Trophoblast cell (in vitro differentiated cells and primary cell): ENCODE measurements at regions not wholly inside any gene's neighbourhood (a gene's known extent, or its start where the extent isn't known, plus 50 kb on each side); places are given as distances from the start of the nearest gene placed in this dataset.

Experiments
- DNase-seq, 2 donors: peaks; one replicate each; pipeline ENCODE4 v3.0.0-alpha.2; 2016
- H2AFZ ChIP-seq: 2 replicates; pipeline ENCODE4 v1.6.1; 2013; ENCODE audit warnings: low read length, moderate library complexity, mild to moderate bottlenecking; ENCODE audit not compliant: insufficient read depth, poor library complexity
- H2AK5ac ChIP-seq: 2 replicates; pipeline ENCODE4 v1.6.1; 2013; ENCODE audit warnings: mild to moderate bottlenecking, low read length
- H2BK120ac ChIP-seq: 2 replicates; pipeline ENCODE4 v1.6.1; 2013; ENCODE audit warnings: low read length, mild to moderate bottlenecking, moderate library complexity; ENCODE audit not compliant: insufficient read depth, poor library complexity
- H2BK12ac ChIP-seq: 2 replicates; pipeline ENCODE4 v1.6.1; 2013; ENCODE audit warnings: mild to moderate bottlenecking, low read length, moderate library complexity
- H2BK5ac ChIP-seq: 2 replicates; pipeline ENCODE4 v1.6.1; 2013; ENCODE audit warnings: low read length, low read depth, moderate library complexity, mild to moderate bottlenecking; ENCODE audit not compliant: poor library complexity
- H3K14ac ChIP-seq: 2 replicates; pipeline ENCODE4 v1.6.1; 2013; ENCODE audit warnings: mild to moderate bottlenecking, low read length
- H3K18ac ChIP-seq: 2 replicates; pipeline ENCODE4 v1.6.1; 2013; ENCODE audit warnings: mild to moderate bottlenecking, low read length
- H3K23ac ChIP-seq: 2 replicates; pipeline ENCODE4 v1.6.1; 2013; ENCODE audit warnings: low read length
- H3K27ac ChIP-seq: 2 replicates; pipeline ENCODE4 v1.5.1; 2013; ENCODE audit warnings: low read depth, mild to moderate bottlenecking, inconsistent platforms, low read length, moderate library complexity
- H3K27me3 ChIP-seq: 2 replicates; pipeline ENCODE4 v1.6.1; 2013; ENCODE audit warnings: inconsistent platforms, mild to moderate bottlenecking, low read length, moderate library complexity; ENCODE audit not compliant: insufficient read depth
- H3K36me3 ChIP-seq, 2 experiments: 1 replicate in 1 of 2; 2 replicates in 1 of 2; pipeline ENCODE4 v1.6.1; 2013; ENCODE audit warnings: low read length in 2 of 2, mild to moderate bottlenecking in 2 of 2, moderate library complexity in 1 of 2; ENCODE audit not compliant: insufficient read depth in 2 of 2, control insufficient read depth in 1 of 2
- H3K4ac ChIP-seq: 2 replicates; pipeline ENCODE4 v1.6.1; 2013; ENCODE audit warnings: low read depth, mild to moderate bottlenecking, low read length, moderate library complexity
- H3K4me1 ChIP-seq, 2 experiments: 1 replicate in 1 of 2; 2 replicates in 1 of 2; pipeline ENCODE4 v1.6.1; 2013; ENCODE audit warnings: low read length in 2 of 2, mild to moderate bottlenecking in 2 of 2, moderate library complexity in 1 of 2; ENCODE audit not compliant: insufficient read depth in 2 of 2, control insufficient read depth in 1 of 2
- H3K4me2 ChIP-seq: 2 replicates; pipeline ENCODE4 v1.6.1; 2013; ENCODE audit warnings: inconsistent platforms, mild to moderate bottlenecking, low read length, moderate library complexity
- H3K4me3 ChIP-seq: 2 replicates; pipeline ENCODE4 v1.5.1; 2013; ENCODE audit warnings: mild to moderate bottlenecking, low read depth, low read length, inconsistent platforms
- H3K79me1 ChIP-seq: one replicate; pipeline ENCODE4 v1.6.1; 2013; ENCODE audit warnings: low read length
- H3K79me2 ChIP-seq: 2 replicates; pipeline ENCODE4 v1.6.1; 2013; ENCODE audit warnings: low read length, mild to moderate bottlenecking; ENCODE audit not compliant: control insufficient read depth, insufficient read depth, poor library complexity
- H3K9ac ChIP-seq: 2 replicates; pipeline ENCODE4 v1.6.1; 2013; ENCODE audit warnings: mild to moderate bottlenecking, low read length
- H3K9me3 ChIP-seq: 2 replicates; pipeline ENCODE4 v1.6.1; 2013; ENCODE audit warnings: low read depth, mild to moderate bottlenecking, control low read depth, inconsistent platforms, low read length; ENCODE audit not compliant: insufficient read depth
- H4K12ac ChIP-seq: 2 replicates; pipeline ENCODE4 v1.6.1; 2013; ENCODE audit warnings: low read depth, mild to moderate bottlenecking, low read length, moderate library complexity
- H4K8ac ChIP-seq: 2 replicates; pipeline ENCODE4 v1.6.1; 2013; ENCODE audit warnings: low read depth, mild to moderate bottlenecking, low read length, moderate library complexity
- H4K91ac ChIP-seq: one replicate; pipeline ENCODE4 v1.6.1; 2013; ENCODE audit warnings: low read depth, mild to moderate bottlenecking, low read length, moderate library complexity
- WGBS: extraction: QIAGEN DNeasy Blood & Tissue Kit; methylation state at CpG from one replicate; pipeline ENCODE4 v1.1.7; 2013; ENCODE audit warnings: missing lambda C conversion rate; ENCODE audit not compliant: insufficient read length, insufficient coverage; ENCODE audit errors: extremely low coverage; 5-methylcytosine and 5-hydroxymethylcytosine counted together

DNA sequence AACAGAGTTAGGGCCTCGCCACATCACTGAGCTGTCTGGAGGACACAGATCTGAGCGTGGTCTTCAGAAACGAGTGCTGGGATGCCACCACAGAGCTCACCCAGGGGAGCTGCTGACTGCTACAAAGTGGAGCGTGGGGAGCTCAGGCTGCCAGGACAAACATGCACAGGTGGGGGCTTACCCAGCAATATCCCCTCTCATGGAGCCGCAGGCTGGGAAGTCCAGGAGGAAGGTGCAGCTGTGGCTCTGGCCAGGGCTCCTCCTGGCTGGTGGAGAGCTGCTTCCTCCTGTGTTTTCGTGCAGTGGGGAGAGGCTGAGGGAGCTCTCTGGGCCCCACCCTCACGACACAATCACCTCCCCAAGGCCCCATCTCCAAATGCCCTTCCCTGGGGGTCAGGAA is 368.6 kb upstream of the IRX4 start:
- no peaks in the 10 kb centered on the region for H3K79me2 ChIP-seq
- H3K4me2 ChIP-seq, result no peak overlapping the region
- H4K12ac ChIP-seq, result no peak overlapping the region
- H3K79me1 ChIP-seq, result no peaks in the 10 kb centered on the region
- H2AK5ac ChIP-seq, result no peak overlapping the region
- no peak overlapping the region for H3K23ac ChIP-seq
- H4K91ac ChIP-seq, result no peak overlapping the region
- no peak overlapping the region for H3K4ac ChIP-seq
- H2AFZ ChIP-seq, result no peak overlapping the region
- H3K36me3 ChIP-seq, result no peaks in the 10 kb centered on the region
- H4K8ac ChIP-seq, result no peak overlapping the region
- H3K14ac ChIP-seq, result no peak overlapping the region
- WGBS, result no CpG with 5 or more reads among the region's 7 CpGs
- no peak overlapping the region for H3K9ac ChIP-seq
- no peak overlapping the region for H3K27ac ChIP-seq
- H3K4me1 ChIP-seq, result peaks cover 3 to 5% of the 10 kb centered on the region in 2 experiments
- H3K4me3 ChIP-seq, result no peak overlapping the region
- H2BK12ac ChIP-seq, result no peak overlapping the region
- no peak overlapping the region for H2BK120ac ChIP-seq
- no peak for DNase-seq
- no peaks in the 10 kb centered on the region for H3K27me3 ChIP-seq
- H2BK5ac ChIP-seq, result no peak overlapping the region
- H3K18ac ChIP-seq, result no peak overlapping the region
- peaks cover 2% of the 10 kb centered on the region for H3K9me3 ChIP-seq

DNA sequence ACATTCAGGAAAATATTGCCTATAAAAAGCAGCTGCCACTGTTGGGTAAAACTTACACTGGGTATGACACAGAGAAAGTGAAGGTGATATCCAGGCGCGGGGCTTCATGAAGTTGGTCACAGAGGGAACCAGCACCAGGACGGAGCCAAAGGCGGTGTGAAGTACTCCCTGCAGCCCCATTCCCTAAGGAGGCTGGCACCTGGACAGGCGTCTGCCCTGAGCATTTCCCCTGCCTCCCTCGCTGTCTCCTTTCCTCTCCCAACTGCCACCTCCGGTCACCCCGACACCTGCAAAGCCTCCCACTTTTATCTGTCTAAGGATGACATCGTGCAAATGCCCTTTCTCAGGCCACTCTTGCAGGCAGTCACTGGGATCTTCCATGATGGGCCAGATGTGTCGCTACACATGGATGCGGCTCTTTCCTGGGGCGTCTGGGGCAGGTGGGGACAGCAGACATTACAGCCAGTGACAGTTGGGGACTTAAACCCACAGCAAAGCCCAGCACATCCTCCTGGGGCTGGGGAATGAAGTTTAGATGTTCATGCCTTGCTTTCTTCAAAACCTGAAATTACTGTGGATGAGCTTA is 367.7 kb upstream of the IRX4 start:
- Histone ChIP-seq H3K23ac (no peak overlapping the region), H2AFZ (no peak overlapping the region), H3K9ac (no peak overlapping the region), H4K8ac (no peak overlapping the region), H3K4me3 (no peak overlapping the region), H2BK120ac (no peak overlapping the region), H3K36me3 (no peaks in the 10 kb centered on the region), H3K27me3 (no peaks in the 10 kb centered on the region), H3K14ac (no peak overlapping the region), H3K18ac (no peak overlapping the region), H3K27ac (no peak overlapping the region), H3K4me2 (no peak overlapping the region), H3K79me2 (no peaks in the 10 kb centered on the region), H3K9me3 (peaks cover 2% of the 10 kb centered on the region), H3K79me1 (no peaks in the 10 kb centered on the region), H2AK5ac (no peak overlapping the region), H2BK5ac (no peak overlapping the region), H4K12ac (no peak overlapping the region), H3K4me1 (peaks cover 3 to 5% of the 10 kb centered on the region in 2 experiments), H2BK12ac (no peak overlapping the region), H3K4ac (no peak overlapping the region), H4K91ac (no peak overlapping the region)
- DNase-seq, result no peak
- no CpG with 5 or more reads among the region's 12 CpGs for WGBS

DNA sequence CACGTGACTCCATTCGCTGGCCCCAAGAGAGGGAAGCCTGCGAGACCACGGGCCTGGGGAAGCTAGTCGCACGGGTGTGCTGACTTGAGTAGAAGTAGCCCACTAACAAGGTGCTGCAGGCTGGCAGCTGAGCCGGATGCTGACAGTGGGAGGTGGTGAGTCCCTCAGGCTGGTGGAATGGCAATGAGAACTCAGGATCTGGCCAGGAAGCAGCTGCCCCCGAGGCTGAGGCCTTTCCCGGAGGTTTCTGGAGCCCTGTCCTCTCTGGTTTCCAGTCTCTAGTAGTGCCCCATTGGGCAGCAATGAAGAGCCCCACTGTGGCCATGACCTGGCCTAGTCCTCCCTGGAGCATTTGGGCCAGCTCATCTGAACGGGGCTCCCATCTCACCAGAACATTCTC is 366.7 kb upstream of the IRX4 start:
- H3K27ac ChIP-seq, result no peak overlapping the region
- no peak overlapping the region for H2BK12ac ChIP-seq
- no peak overlapping the region for H3K9ac ChIP-seq
- H4K8ac ChIP-seq, result no peak overlapping the region
- H4K12ac ChIP-seq, result no peak overlapping the region
- no peak overlapping the region for H2AK5ac ChIP-seq
- no peak overlapping the region for H4K91ac ChIP-seq
- H3K27me3 ChIP-seq, result no peaks in the 10 kb centered on the region
- H3K4ac ChIP-seq, result no peak overlapping the region
- H3K9me3 ChIP-seq, result peaks cover 2% of the 10 kb centered on the region
- H2BK5ac ChIP-seq, result no peak overlapping the region
- no CpG with 5 or more reads among the region's 10 CpGs for WGBS
- H3K4me1 ChIP-seq, result no peaks in the 10 kb centered on the region
- no peak for DNase-seq
- no peaks in the 10 kb centered on the region for H3K36me3 ChIP-seq
- no peak overlapping the region for H3K4me3 ChIP-seq
- no peak overlapping the region for H2AFZ ChIP-seq
- no peak overlapping the region for H2BK120ac ChIP-seq
- no peak overlapping the region for H3K14ac ChIP-seq
- H3K79me2 ChIP-seq, result no peaks in the 10 kb centered on the region
- H3K18ac ChIP-seq, result no peak overlapping the region
- no peak overlapping the region for H3K4me2 ChIP-seq
- H3K23ac ChIP-seq, result no peak overlapping the region
- no peaks in the 10 kb centered on the region for H3K79me1 ChIP-seq

DNA sequence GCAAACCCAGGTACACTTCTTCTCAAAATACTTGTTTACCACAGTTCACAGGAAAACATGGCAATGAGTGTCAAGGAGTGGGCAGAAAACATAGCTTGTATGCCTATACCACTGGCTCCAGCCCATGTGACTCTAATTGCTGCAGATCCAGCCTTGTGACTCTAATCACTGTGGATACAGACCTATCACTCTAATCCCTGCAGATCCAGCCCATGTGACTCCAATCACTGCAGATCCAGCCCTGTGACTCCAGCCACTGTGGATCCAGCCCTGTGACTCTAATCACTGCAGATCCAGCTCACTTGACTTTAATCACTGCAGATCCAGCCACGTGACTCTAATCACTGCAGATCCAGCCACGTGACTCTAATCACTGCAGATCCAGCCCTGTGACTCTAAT is 366.3 kb upstream of the IRX4 start:
- H4K91ac ChIP-seq, result no peak overlapping the region
- peaks cover 2% of the 10 kb centered on the region for H3K9me3 ChIP-seq
- H3K4me2 ChIP-seq, result no peak overlapping the region
- no peak overlapping the region for H3K18ac ChIP-seq
- no CpG with 5 or more reads among the region's 2 CpGs for WGBS
- no peaks in the 10 kb centered on the region for H3K36me3 ChIP-seq
- H3K79me1 ChIP-seq, result no peaks in the 10 kb centered on the region
- no peak overlapping the region for H2AK5ac ChIP-seq
- H3K79me2 ChIP-seq, result no peaks in the 10 kb centered on the region
- no peak overlapping the region for H3K27ac ChIP-seq
- H2BK5ac ChIP-seq, result no peak overlapping the region
- H3K4ac ChIP-seq, result no peak overlapping the region
- no peak overlapping the region for H3K23ac ChIP-seq
- no peaks in the 10 kb centered on the region for H3K4me1 ChIP-seq
- no peaks in the 10 kb centered on the region for H3K27me3 ChIP-seq
- DNase-seq, result no peak
- H3K14ac ChIP-seq, result no peak overlapping the region
- H3K4me3 ChIP-seq, result peak overlapping the region; percentile 52
- H2BK120ac ChIP-seq, result no peak overlapping the region
- H2BK12ac ChIP-seq, result no peak overlapping the region
- H2AFZ ChIP-seq, result no peak overlapping the region
- no peak overlapping the region for H4K12ac ChIP-seq
- no peak overlapping the region for H4K8ac ChIP-seq
- H3K9ac ChIP-seq, result no peak overlapping the region
